Fibroblast of mammary gland (primary cell): ENCODE measurements at regions not wholly inside any gene's neighbourhood (a gene's known extent, or its start where the extent isn't known, plus 50 kb on each side); places are given as distances from the start of the nearest gene placed in this dataset.
"Not testable (repeated sequence)": the region's sequence is repeated elsewhere in the genome, so short reads cannot be mapped to it uniquely, and the experiment has no call there.

ENCODE experiments used
- DNase-seq: peaks from one replicate; pipeline ENCODE4 v3.0.0-alpha.2; 2010; ENCODE audit warnings: low read depth
- H3K4me3 ChIP-seq: 2 replicates; pipeline ENCODE4 v1.5.1; 2011; ENCODE audit warnings: low read depth, mild to moderate bottlenecking, low read length, moderate library complexity; ENCODE audit not compliant: control insufficient read depth
- CTCF ChIP-seq: conservative IDR thresholded peaks from 2 replicates; pipeline ENCODE4 v1.5.1; 2011; ENCODE audit warnings: low read depth, low read length, inconsistent platforms; ENCODE audit not compliant: control insufficient read depth, insufficient read depth

GRCh38 chr12:30314506-30315100 lies 381.1 kb downstream of the IPO8 start:
- H3K4me3 ChIP-seq: no peak overlapping the region
- no peak for DNase-seq
- TF ChIP-seq CTCF: no peak

- DNase-seq: no peak
- TF ChIP-seq CTCF: no peak
- no peak overlapping the region for H3K4me3 ChIP-seq
Observed at GRCh38 chr12:30308010-30308717, 387.5 kb downstream of the IPO8 start.

- no peak for DNase-seq
- TF ChIP-seq CTCF: no peak
- H3K4me3 ChIP-seq: no peak overlapping the region
Observed at GRCh38 chr12:30304528-30304927, 391.1 kb downstream of the IPO8 start.

GRCh38 chr12:30301291-30301690 lies 394.4 kb downstream of the IPO8 start:
- no peak overlapping the region for H3K4me3 ChIP-seq
- DNase-seq: no peak
- no peak for TF ChIP-seq CTCF

- no peak overlapping the region for H3K4me3 ChIP-seq
- TF ChIP-seq CTCF: no peak
- DNase-seq: no peak
Observed at GRCh38 chr12:30296486-30296885, 399.2 kb downstream of the IPO8 start.

GRCh38 chr12:30286345-30286926 lies 409.2 kb downstream of the IPO8 start:
- TF ChIP-seq CTCF: peak; percentile 72
- DNase-seq: peak; percentile 60
- no peak overlapping the region for H3K4me3 ChIP-seq

- TF ChIP-seq CTCF: no peak
- no peak overlapping the region for H3K4me3 ChIP-seq
- DNase-seq: no peak
Observed at GRCh38 chr12:30278401-30278800, 417.3 kb downstream of the IPO8 start.

- not testable (repeated sequence) for H3K4me3 ChIP-seq, DNase-seq
Observed at GRCh38 chr12:30272515-30272914, 423.2 kb downstream of the IPO8 start.
